K562 (cell line): ENCODE measurements at regions not wholly inside any gene's neighbourhood (a gene's known extent, or its start where the extent isn't known, plus 50 kb on each side); places are given as distances from the start of the nearest gene placed in this dataset.

Experiments
- ATAC-seq: fragments of 200-7000 bp; cut with Tn5 transposase; 3 replicates; pipeline ENCODE4 v1.9.1; 2020; ENCODE audit warnings: moderate library complexity
- BruUV-seq: library from RNA; stranded (reverse); fragments of 400-500 nt; replicated peaks from 2 replicates; lab custom pipeline; 2021; lab: Mats Ljungman, UMichigan
- CTCF ChIA-PET: fragments of 300-600 bp; formaldehyde crosslinking; extraction: SDS; loops from one replicate; lab custom pipeline; 2021; ENCODE audit warnings: low intra/inter-chr PET ratio; lab: Yijun Ruan, JAX
- POLR2A ChIA-PET: fragments of 300-600, 350-650 bp; sonication (Branson Sonifier 250); formaldehyde crosslinking; extraction: SDS; loops from one replicate; lab custom pipeline; 2021; ENCODE audit warnings: antibody characterized with exemption, inconsistent platforms; lab: Yijun Ruan, JAX
- DNase-seq, 4 experiments: peaks; one replicate each; pipeline versions ENCODE4 v3.0.0 to v3.0.0-alpha.2; 2011 to 2018; ENCODE audit warnings: low spot score in 3 of 4, mixed read lengths in 3 of 4; ENCODE audit errors: extremely low read depth in 1 of 4
- FAIRE-seq: peaks from 2 replicates; lab custom pipeline; 2011; peaks lifted over from hg19 to GRCh38; lab: Jason Lieb, UNC
- H2AFZ ChIP-seq: 2 replicates; pipeline ENCODE4 v1.6.0; 2011; ENCODE audit warnings: low read depth, low read length, control low read depth, inconsistent platforms
- H3K27ac ChIP-seq: fragments of 200-600 bp; 3 replicates; pipeline ENCODE4 v1.8.0; 2011; ENCODE audit warnings: low read depth, mild to moderate bottlenecking, control low read depth, inconsistent platforms, low read length, moderate library complexity, mixed read lengths; ENCODE audit errors: extremely low read depth
- H3K27me3 ChIP-seq, 2 experiments: fragments of 300-600 bp in 1 of 2; 2 replicates in 1 of 2; 3 replicates in 1 of 2; pipeline versions ENCODE4 v1.6.0 to v1.8.0; 2011; ENCODE audit warnings: inconsistent platforms in 2 of 2, low read length in 2 of 2, mild to moderate bottlenecking in 1 of 2, mixed read lengths in 1 of 2, moderate library complexity in 1 of 2; ENCODE audit not compliant: control insufficient read depth in 2 of 2, insufficient read depth in 2 of 2
- H3K36me3 ChIP-seq: fragments of 300-600 bp; 3 replicates; pipeline ENCODE4 v1.8.0; 2011; ENCODE audit warnings: mild to moderate bottlenecking, low read length, inconsistent platforms; ENCODE audit not compliant: control insufficient read depth, insufficient read depth
- H3K4me1 ChIP-seq, 2 experiments: fragments of 200-600 bp in 1 of 2; replicated peaks in 1 of 2; 2 replicates in 1 of 2; 3 replicates in 1 of 2; pipeline versions ENCODE4 v1.5.1 to v1.8.0; 2011; ENCODE audit warnings: inconsistent platforms in 2 of 2, low read length in 2 of 2, mild to moderate bottlenecking in 1 of 2, mixed read lengths in 1 of 2, moderate library complexity in 1 of 2; ENCODE audit not compliant: control insufficient read depth in 2 of 2, insufficient read depth in 2 of 2
- H3K4me2 ChIP-seq: 2 replicates; pipeline ENCODE4 v1.6.1; 2011; ENCODE audit warnings: low read length, control low read depth, inconsistent platforms, mixed read lengths; ENCODE audit not compliant: insufficient read depth
- H3K4me3 ChIP-seq: fragments of 200-600 bp; sonication (generic), shearing (Covaris generic); 2 replicates; pipeline ENCODE4 v1.5.1; 2016; ENCODE audit warnings: control low read depth, inconsistent platforms
- H3K79me2 ChIP-seq: fragments of 200-600 bp; 3 replicates; pipeline ENCODE4 v1.8.0; 2011; ENCODE audit warnings: low read length, inconsistent platforms; ENCODE audit not compliant: control insufficient read depth, insufficient read depth
- H3K9ac ChIP-seq, 2 experiments: 2 replicates each; pipeline versions ENCODE4 v1.6.0 to v1.6.1; 2011; ENCODE audit warnings: low read depth in 2 of 2, low read length in 2 of 2, control low read depth in 1 of 2, inconsistent platforms in 1 of 2, mild to moderate bottlenecking in 1 of 2, mixed read lengths in 1 of 2; ENCODE audit not compliant: insufficient read depth in 1 of 2
- H3K9me1 ChIP-seq: one replicate; pipeline ENCODE4 v1.6.0; 2011; ENCODE audit warnings: inconsistent platforms, mild to moderate bottlenecking, low read length, moderate library complexity; ENCODE audit not compliant: control insufficient read depth, insufficient read depth
- H3K9me3 ChIP-seq: replicated peaks from 2 replicates; pipeline ENCODE4 v1.5.1; 2011; ENCODE audit warnings: low read depth, low read length, inconsistent platforms; ENCODE audit not compliant: control insufficient read depth, insufficient read depth
- H4K20me1 ChIP-seq: replicated peaks from 2 replicates; pipeline ENCODE4 v1.6.1; 2011; ENCODE audit warnings: low read length, inconsistent platforms, mixed read lengths; ENCODE audit not compliant: control insufficient read depth, insufficient read depth
- ARNT ChIP-seq, 2 experiments: fragments of 450-650 bp; IDR thresholded peaks; 2 replicates each; pipeline ENCODE4 v1.6.1; 2016; ENCODE audit warnings: mild to moderate bottlenecking in 1 of 2
- DNMT1 ChIP-seq: fragments of 450-650 bp; IDR thresholded peaks from 2 replicates; pipeline ENCODE4 v1.6.1; 2016; ENCODE audit warnings: antibody characterized with exemption, mild to moderate bottlenecking
- EP300 ChIP-seq: IDR thresholded peaks from 2 replicates; pipeline ENCODE4 v1.6.1; 2012; ENCODE audit warnings: low read length, improper control_type of control experiment
- ETS1 ChIP-seq: conservative IDR thresholded peaks from 2 replicates; pipeline ENCODE4 v1.6.1; 2011; ENCODE audit warnings: low read depth, mild to moderate bottlenecking, low read length; ENCODE audit not compliant: control insufficient read depth
- KAT2B ChIP-seq: IDR thresholded peaks from one replicate; pipeline ENCODE4 v1.6.1; 2012; ENCODE audit warnings: low read depth, mild to moderate bottlenecking, control low read depth, inconsistent platforms, low read length, moderate library complexity
- PCBP2 ChIP-seq: fragments of 200-400 bp; formaldehyde crosslinking; IDR thresholded peaks from 2 replicates; pipeline ENCODE4 v1.6.1; 2018; ENCODE audit warnings: low read length, low read depth, mild to moderate bottlenecking, moderate library complexity; ENCODE audit not compliant: poor library complexity, severe bottlenecking
- RHOXF2B ChIP-seq: fragments of 250-450 bp; sonication (Bioruptor Pico); conservative IDR thresholded peaks from 2 replicates; pipeline ENCODE4 v1.5.1; 2021
- ZBTB1 ChIP-seq: sonication (generic); formaldehyde crosslinking; IDR thresholded peaks from 2 replicates; pipeline ENCODE4 v1.8.1; 2023; ENCODE audit warnings: missing genetic modification reagents, low read depth, mild to moderate bottlenecking, borderline replicate concordance
- ZNF551 ChIP-seq: fragments of 250-450 bp; sonication (Bioruptor Pico); IDR thresholded peaks from 2 replicates; pipeline ENCODE4 v1.5.0; 2021; ENCODE audit warnings: mild to moderate bottlenecking, moderate library complexity
- in situ Hi-C: fragments of 300-500 bp; cut with MboI; formaldehyde crosslinking; loops from 4 replicates; pipeline ENCODE4 v1.15.0; 2018; ENCODE audit warnings: inconsistent platforms, mixed read lengths
- intact Hi-C: fragments of 100-400 bp; cut with micrococcal nuclease; formaldehyde crosslinking; loops from 2 replicates; pipeline ENCODE4 v1.14.2; 2022
- TF ChIP-seq, protein P1 (sequence below): fragments of 250-450 bp; sonication (Bioruptor Pico); IDR thresholded peaks from 2 replicates; pipeline ENCODE4 v1.8.0; 2021; ENCODE audit warnings: moderate library complexity, mild to moderate bottlenecking, inconsistent platforms

DNA sequence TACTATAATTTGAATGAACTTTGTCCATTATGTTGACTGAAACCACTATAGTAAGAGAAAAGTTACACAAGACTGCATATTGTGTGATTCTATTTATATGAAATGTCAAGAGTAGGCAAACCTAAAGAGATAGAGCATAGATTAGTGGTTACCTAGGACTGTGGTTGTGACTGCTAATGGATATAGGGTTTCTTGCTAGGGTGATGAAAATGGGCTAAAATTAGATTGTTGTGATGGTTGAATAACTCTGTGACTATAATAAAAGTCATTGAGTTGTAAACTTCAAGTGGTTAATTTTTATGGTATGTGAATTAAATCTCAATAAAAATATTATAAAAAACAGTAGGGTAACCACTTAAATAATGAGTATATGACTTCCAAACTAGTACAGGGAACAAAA lies 142.9 kb upstream of the AHR start:
- ATAC-seq (no peak), DNase-seq (no peak), FAIRE-seq (no peak)
- CTCF ChIA-PET = no interaction called here
- in situ Hi-C loops (no loop called here), intact Hi-C loops (no loop called here)
- no peak overlapping the region for H3K4me3 ChIP-seq
- no peaks in the 10 kb centered on the region for H3K9me1 ChIP-seq
- BruUV-seq = no TSS peak
- no peaks in the 10 kb centered on the region for H3K79me2 ChIP-seq
- H3K4me2 ChIP-seq = no peak overlapping the region
- POLR2A ChIA-PET = no interaction called here
- H3K9me3 ChIP-seq = no peaks in the 10 kb centered on the region
- H4K20me1 ChIP-seq = no peaks in the 10 kb centered on the region
- H3K27me3 ChIP-seq = no peaks in the 10 kb centered on the region
- TF ChIP-seq ETS1 = no peak
- TF ChIP-seq RHOXF2B (CRISPR knock-in tag) = no peak
- no peak for TF ChIP-seq ZBTB1 (CRISPR knock-in tag)
- TF ChIP-seq KAT2B = no peak
- TF ChIP-seq ZNF551 (CRISPR knock-in tag) = no peak
- TF ChIP-seq, protein P1, sequence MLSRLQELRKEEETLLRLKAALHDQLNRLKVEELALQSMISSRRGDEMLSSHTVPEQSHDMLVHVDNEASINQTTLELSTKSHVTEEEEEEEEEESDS (CRISPR knock-in tag) = no peak
- no peak for TF ChIP-seq PCBP2
- TF ChIP-seq ARNT (IDR thresholded peaks at IDR 0.05) = no peak
- TF ChIP-seq DNMT1 = no peak
- no peak for TF ChIP-seq EP300
- H3K36me3 ChIP-seq = no peaks in the 10 kb centered on the region
- no peak overlapping the region for H3K9ac ChIP-seq
- H3K4me1 ChIP-seq = no peaks in the 10 kb centered on the region
- H3K27ac ChIP-seq = no peak overlapping the region
- no peak overlapping the region for H2AFZ ChIP-seq
